Sigmoid colon (tissue), 6 donors: ENCODE measurements at regions not wholly inside any gene's neighbourhood (a gene's known extent, or its start where the extent isn't known, plus 50 kb on each side); places are given as distances from the start of the nearest gene placed in this dataset.

Source experiments
- DNase-seq: peaks from one replicate; pipeline ENCODE4 v3.0.0-alpha.2; 2019
- H3K27ac ChIP-seq, 4 donors: fragments of 200-600 bp; sonication (generic); one replicate each; pipeline ENCODE4 v1.5.1; 2016 to 2019; ENCODE audit warnings: mild to moderate bottlenecking in 1 of 4
- H3K27me3 ChIP-seq, 3 donors: fragments of 200-600 bp; sonication (generic); one replicate each; pipeline ENCODE4 v1.5.1; 2019; ENCODE audit warnings: mild to moderate bottlenecking in 1 of 3
- H3K36me3 ChIP-seq, 4 donors: fragments of 200-600 bp; sonication (generic); one replicate each; pipeline ENCODE4 v1.5.1; 2016 to 2019
- H3K4me1 ChIP-seq, 4 donors: fragments of 200-600 bp; sonication (generic); one replicate each; pipeline ENCODE4 v1.5.1; 2017 to 2019
- H3K4me3 ChIP-seq, 4 donors: fragments of 200-600 bp; sonication (generic); one replicate each; pipeline ENCODE4 v1.5.1; 2017 to 2019; ENCODE audit warnings: mild to moderate bottlenecking in 2 of 4, moderate library complexity in 1 of 4
- H3K9me3 ChIP-seq, 4 donors: fragments of 200-600 bp in 3 of 4; sonication (generic) in 3 of 4; one replicate each; pipeline versions ENCODE4 v1.5.1 to v1.6.1; 2013 to 2019
- CTCF ChIP-seq, 4 experiments: fragments of 450-650 bp in 3 of 4; fragments of 200-600 bp in 1 of 4; IDR thresholded peaks; one replicate each; pipeline ENCODE4 v1.5.1; 2016 to 2019; ENCODE audit warnings: antibody characterized with exemption in 4 of 4, mild to moderate bottlenecking in 3 of 4, moderate library complexity in 2 of 4
- EP300 ChIP-seq, 4 donors: sonication (generic); formaldehyde crosslinking; IDR thresholded peaks; one replicate each; pipeline ENCODE4 v1.6.1; 2017; ENCODE audit warnings: antibody characterized with exemption in 4 of 4
- POLR2A ChIP-seq, 2 donors: fragments of 450-650 bp; IDR thresholded peaks; one replicate each; pipeline ENCODE4 v1.6.1; 2016; ENCODE audit warnings: antibody characterized with exemption in 2 of 2, mild to moderate bottlenecking in 2 of 2, moderate library complexity in 2 of 2
- POLR2AphosphoS5 ChIP-seq, 4 donors: sonication (generic); formaldehyde crosslinking; IDR thresholded peaks; one replicate each; pipeline ENCODE4 v1.6.1; 2017; ENCODE audit warnings: antibody characterized with exemption in 4 of 4
- WGBS, 2 donors: extraction: QIAGEN DNeasy Blood & Tissue Kit; methylation state at CpG; one replicate each; pipeline ENCODE4 v1.1.7; 2013; 5-methylcytosine and 5-hydroxymethylcytosine counted together
- intact Hi-C: fragments of 100-400 bp; cut with DNase I; formaldehyde crosslinking; loops from one replicate; pipeline ENCODE4 v1.15.1; 2023
- donor health status: healthy with polysubstance abuse.
- donor health status: healthy.

GRCh38 chr7:41885078-41885477 lies 182.2 kb upstream of the INHBA start:
- H3K4me3 ChIP-seq, result no peak overlapping the region
- no peak for DNase-seq
- no peaks in the 10 kb centered on the region for H3K9me3 ChIP-seq
- intact Hi-C loops, result no loop called here
- H3K36me3 ChIP-seq, result no peaks in the 10 kb centered on the region
- H3K27me3 ChIP-seq, result no peaks in the 10 kb centered on the region
- no peak for TF ChIP-seq CTCF (IDR thresholded peaks at IDR 0.05)
- TF ChIP-seq POLR2AphosphoS5 (IDR thresholded peaks at IDR 0.05), result no peak
- TF ChIP-seq POLR2A (IDR thresholded peaks at IDR 0.05), result no peak
- no peak for TF ChIP-seq EP300 (IDR thresholded peaks at IDR 0.05)
- H3K4me1 ChIP-seq, result peaks cover 0 to 42% (median 26%) of the 10 kb centered on the region in 4 donors
- H3K27ac ChIP-seq, result no peak overlapping the region

GRCh38 chr7:41882745-41883420 lies 180.0 kb upstream of the INHBA start:
- no peaks in the 10 kb centered on the region for H3K27me3 ChIP-seq
- TF ChIP-seq POLR2AphosphoS5 (IDR thresholded peaks at IDR 0.05), result no peak
- TF ChIP-seq EP300 (IDR thresholded peaks at IDR 0.05), result no peak
- no peak for TF ChIP-seq POLR2A (IDR thresholded peaks at IDR 0.05)
- TF ChIP-seq CTCF (IDR thresholded peaks at IDR 0.05), result no peak
- H3K4me3 ChIP-seq, result no peak overlapping the region
- H3K4me1 ChIP-seq, result peaks cover 0 to 53% (median 32%) of the 10 kb centered on the region in 4 donors
- H3K27ac ChIP-seq, result no peak overlapping the region
- DNase-seq, result no peak
- intact Hi-C loops, result no loop called here
- 88 to 92% methylated on average over 16 of the region's 16 CpGs for WGBS, 2 donors
- no peaks in the 10 kb centered on the region for H3K9me3 ChIP-seq
- H3K36me3 ChIP-seq, result no peaks in the 10 kb centered on the region

GRCh38 chr7:41882256-41882655 lies 179.4 kb upstream of the INHBA start:
- Histone ChIP-seq H3K9me3 (no peaks in the 10 kb centered on the region), H3K4me1 (peaks cover 0 to 48% (median 29%) of the 10 kb centered on the region in 4 donors), H3K27me3 (no peaks in the 10 kb centered on the region), H3K27ac (peak overlapping the region in 1 of 4 donors; percentile 29), H3K4me3 (no peak overlapping the region), H3K36me3 (no peaks in the 10 kb centered on the region)
- TF ChIP-seq POLR2AphosphoS5 (IDR thresholded peaks at IDR 0.05) (no peak), POLR2A (IDR thresholded peaks at IDR 0.05) (no peak), CTCF (IDR thresholded peaks at IDR 0.05) (no peak), EP300 (IDR thresholded peaks at IDR 0.05) (no peak)
- WGBS, 2 donors, result 67 to 93% methylated on average over 5 of the region's 5 CpGs
- DNase-seq, result no peak
- intact Hi-C loops, result no loop called here

GRCh38 chr7:41881331-41882130 lies 178.6 kb upstream of the INHBA start:
- intact Hi-C loops, result no loop called here
- no peak for DNase-seq
- Histone ChIP-seq H3K9me3 (no peaks in the 10 kb centered on the region), H3K27me3 (no peaks in the 10 kb centered on the region), H3K4me1 (peaks cover 0 to 41% (median 22%) of the 10 kb centered on the region in 4 donors), H3K36me3 (no peaks in the 10 kb centered on the region), H3K4me3 (no peak overlapping the region), H3K27ac (peak overlapping the region in 1 of 4 donors; percentile 29)
- TF ChIP-seq POLR2A (IDR thresholded peaks at IDR 0.05) (no peak), EP300 (IDR thresholded peaks at IDR 0.05) (peak in 1 of 4 donors; percentile 13)
- WGBS, 2 donors, result 50 to 83% methylated on average over 13 of the region's 13 CpGs

GRCh38 chr7:41880107-41880506 lies 177.2 kb upstream of the INHBA start:
- WGBS, 2 donors, result 48 to 59% methylated on average over 3 of the region's 3 CpGs
- peaks cover 0 to 27% (median 11%) of the 10 kb centered on the region in 4 donors for H3K4me1 ChIP-seq
- no peaks in the 10 kb centered on the region for H3K9me3 ChIP-seq
- intact Hi-C loops, result no loop called here
- H3K27ac ChIP-seq, result no peak overlapping the region
- H3K4me3 ChIP-seq, result no peak overlapping the region
- no peaks in the 10 kb centered on the region for H3K36me3 ChIP-seq
- TF ChIP-seq CTCF (IDR thresholded peaks at IDR 0.05), result no peak
- no peak for TF ChIP-seq POLR2A (IDR thresholded peaks at IDR 0.05)
- TF ChIP-seq EP300 (IDR thresholded peaks at IDR 0.05), result no peak
- no peak for TF ChIP-seq POLR2AphosphoS5 (IDR thresholded peaks at IDR 0.05)
- H3K27me3 ChIP-seq, result no peaks in the 10 kb centered on the region
- DNase-seq, result no peak
